ENCODE measurements at regions not wholly inside any gene's neighbourhood (a gene's known extent, or its start where the extent isn't known, plus 50 kb on each side); places are given as distances from the start of the nearest gene placed in this dataset.

DNA sequence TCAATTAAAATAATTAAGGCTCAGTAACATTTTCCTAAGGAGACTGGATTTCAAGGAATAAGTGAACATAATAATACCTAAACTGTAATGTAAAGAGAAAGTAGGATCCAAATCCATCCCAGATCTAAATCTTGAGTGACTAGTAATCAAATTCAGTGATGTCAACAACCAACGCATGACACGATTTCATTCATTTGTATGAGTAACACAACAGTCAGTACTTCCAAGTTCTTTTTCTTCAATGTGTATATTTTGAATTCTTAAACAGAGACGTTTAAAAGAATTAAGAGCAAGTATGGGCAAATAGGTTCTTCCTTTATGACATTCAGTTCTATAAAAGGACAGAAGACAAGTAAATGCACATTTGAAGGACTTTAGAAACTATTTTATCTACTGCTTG is 104.3 kb upstream of the CNTN1 start:
- TF ChIP-seq, protein P1, sequence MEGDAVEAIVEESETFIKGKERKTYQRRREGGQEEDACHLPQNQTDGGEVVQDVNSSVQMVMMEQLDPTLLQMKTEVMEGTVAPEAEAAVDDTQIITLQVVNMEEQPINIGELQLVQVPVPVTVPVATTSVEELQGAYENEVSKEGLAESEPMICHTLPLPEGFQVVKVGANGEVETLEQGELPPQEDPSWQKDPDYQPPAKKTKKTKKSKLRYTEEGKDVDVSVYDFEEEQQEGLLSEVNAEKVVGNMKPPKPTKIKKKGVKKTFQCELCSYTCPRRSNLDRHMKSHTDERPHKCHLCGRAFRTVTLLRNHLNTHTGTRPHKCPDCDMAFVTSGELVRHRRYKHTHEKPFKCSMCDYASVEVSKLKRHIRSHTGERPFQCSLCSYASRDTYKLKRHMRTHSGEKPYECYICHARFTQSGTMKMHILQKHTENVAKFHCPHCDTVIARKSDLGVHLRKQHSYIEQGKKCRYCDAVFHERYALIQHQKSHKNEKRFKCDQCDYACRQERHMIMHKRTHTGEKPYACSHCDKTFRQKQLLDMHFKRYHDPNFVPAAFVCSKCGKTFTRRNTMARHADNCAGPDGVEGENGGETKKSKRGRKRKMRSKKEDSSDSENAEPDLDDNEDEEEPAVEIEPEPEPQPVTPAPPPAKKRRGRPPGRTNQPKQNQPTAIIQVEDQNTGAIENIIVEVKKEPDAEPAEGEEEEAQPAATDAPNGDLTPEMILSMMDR (IDR thresholded peaks at IDR 0.05), result no peak
- no peaks in the 10 kb centered on the region for H3K36me3 ChIP-seq
- H3K9me3 ChIP-seq, result no peaks in the 10 kb centered on the region
- H3K27me3 ChIP-seq, result no peaks in the 10 kb centered on the region
- FAIRE-seq (no peak), ATAC-seq (no peak), DNase-seq (no peak)
- H3K27ac ChIP-seq, result no peak overlapping the region
- intact Hi-C loops (cut with DNase I), result no loop called here
- H3K4me1 ChIP-seq, result no peaks in the 10 kb centered on the region
- 70 to 79% methylated on average over 3 of the region's 3 CpGs for WGBS, 2 donors
- H3K4me3 ChIP-seq, result no peak overlapping the region

DNA sequence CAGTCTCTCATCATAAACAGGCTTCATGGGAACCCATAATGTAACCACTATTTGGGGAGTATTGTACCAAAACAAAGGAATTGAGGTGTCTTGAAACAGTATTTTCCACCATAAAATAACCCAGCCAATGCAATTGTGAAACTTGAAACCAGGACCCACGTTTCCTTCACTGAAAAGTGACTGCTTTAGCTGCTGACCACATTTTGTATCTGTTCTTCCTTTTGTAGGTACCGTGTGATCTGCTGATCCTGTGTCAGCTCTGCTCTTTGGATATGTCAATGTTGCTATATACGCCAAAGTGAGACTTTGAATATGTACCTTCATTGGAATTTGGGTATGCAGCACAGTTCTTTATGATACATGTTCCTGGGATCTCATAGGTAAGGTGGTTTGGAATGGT is 95.1 kb upstream of the CNTN1 start:
- no peak for ATAC-seq
- no peaks in the 10 kb centered on the region for H3K27me3 ChIP-seq
- DNase-seq, result no peak
- H3K27ac ChIP-seq, result no peak overlapping the region
- no peak for FAIRE-seq
- TF ChIP-seq, protein P1 (IDR thresholded peaks at IDR 0.05), result no peak
- intact Hi-C loops (cut with DNase I), result no loop called here
- H3K36me3 ChIP-seq, result no peaks in the 10 kb centered on the region
- WGBS, 2 donors, result 52 to 57% methylated on average over 3 of the region's 3 CpGs
- no peaks in the 10 kb centered on the region for H3K9me3 ChIP-seq
- no peaks in the 10 kb centered on the region for H3K4me1 ChIP-seq
- H3K4me3 ChIP-seq, result no peak overlapping the region

DNA sequence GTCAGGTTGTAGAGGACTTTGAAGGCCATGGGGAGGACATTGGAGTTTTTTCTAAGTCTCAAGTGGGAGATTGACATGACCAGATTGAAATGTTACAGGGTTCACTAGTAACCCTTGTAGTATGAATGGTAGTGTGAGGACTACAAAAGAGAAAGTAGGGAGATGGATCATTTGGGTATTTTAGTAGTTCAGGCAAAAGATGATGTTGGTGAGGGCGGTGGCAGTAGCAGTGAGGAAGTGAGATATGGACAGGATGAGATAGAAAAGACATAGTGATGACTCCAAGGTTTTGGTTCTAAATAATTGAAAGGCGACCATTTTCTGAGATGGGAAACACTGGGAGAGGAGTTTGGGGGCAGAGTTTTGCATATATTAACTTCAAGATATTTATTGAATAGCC is 94.2 kb upstream of the CNTN1 start:
- ATAC-seq (no peak), FAIRE-seq (no peak), DNase-seq (no peak)
- no peaks in the 10 kb centered on the region for H3K27me3 ChIP-seq
- intact Hi-C loops (cut with DNase I), result no loop called here
- H3K9me3 ChIP-seq, result no peaks in the 10 kb centered on the region
- no peaks in the 10 kb centered on the region for H3K36me3 ChIP-seq
- no peaks in the 10 kb centered on the region for H3K4me1 ChIP-seq
- TF ChIP-seq, protein P1 (IDR thresholded peaks at IDR 0.05), result no peak
- no peak overlapping the region for H3K27ac ChIP-seq
- no peak overlapping the region for H3K4me3 ChIP-seq
- WGBS, 2 donors, result 54 to 63% methylated on average over 2 of the region's 2 CpGs

DNA sequence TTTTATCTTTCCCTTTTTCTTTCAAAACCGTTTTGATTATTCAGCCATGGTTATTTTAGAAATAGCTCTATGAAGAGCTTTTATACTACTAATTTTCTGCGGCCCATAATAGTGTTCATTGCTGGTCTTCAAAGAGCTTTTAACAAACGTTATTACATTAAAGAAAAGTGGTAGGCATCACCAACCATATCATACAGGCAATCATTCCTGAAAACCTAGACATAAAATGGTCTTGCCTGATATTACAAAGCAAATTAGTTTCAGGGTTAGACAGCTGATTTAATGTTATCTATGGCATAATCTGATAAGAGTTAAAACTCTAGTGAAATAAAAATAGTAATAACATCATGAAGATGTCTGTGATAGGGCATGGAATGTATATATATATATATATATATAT is 89.7 kb upstream of the CNTN1 start:
- H3K4me1 ChIP-seq, result no peaks in the 10 kb centered on the region
- TF ChIP-seq, protein P1 (IDR thresholded peaks at IDR 0.05), result no peak
- FAIRE-seq, result no peak
- DNase-seq, result no peak
- WGBS, 2 donors, result 40 to 49% methylated on average over 3 of the region's 3 CpGs
- intact Hi-C loops (cut with DNase I), result no loop called here
- no peaks in the 10 kb centered on the region for H3K9me3 ChIP-seq
- no peak overlapping the region for H3K27ac ChIP-seq
- no peaks in the 10 kb centered on the region for H3K36me3 ChIP-seq
- H3K27me3 ChIP-seq, result no peaks in the 10 kb centered on the region
- no peak for ATAC-seq
- no peak overlapping the region for H3K4me3 ChIP-seq

DNA sequence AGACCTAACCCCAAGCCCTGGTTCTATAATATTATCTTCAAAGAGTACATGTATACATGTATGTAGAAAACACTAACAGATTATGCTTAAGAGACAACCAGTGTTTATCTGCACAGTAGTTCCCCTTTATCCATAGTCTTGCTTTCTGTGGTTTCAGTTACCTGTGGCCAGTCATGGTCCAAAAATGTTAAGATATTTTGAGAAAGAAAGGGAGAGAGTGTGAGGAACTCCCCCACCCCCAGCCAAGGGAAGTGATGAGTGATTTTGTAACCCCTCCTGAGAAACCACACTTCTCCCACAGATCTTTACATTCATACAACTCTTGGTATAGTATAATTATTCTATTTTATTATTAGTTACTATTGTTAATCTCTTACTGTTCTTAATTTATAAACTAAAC is 77.3 kb upstream of the CNTN1 start:
- Histone ChIP-seq H3K27me3 (no peaks in the 10 kb centered on the region), H3K4me1 (no peaks in the 10 kb centered on the region), H3K36me3 (no peaks in the 10 kb centered on the region), H3K27ac (no peak overlapping the region), H3K9me3 (no peaks in the 10 kb centered on the region), H3K4me3 (no peak overlapping the region)
- no peak for ATAC-seq
- DNase-seq, result no peak
- FAIRE-seq, result no peak
- TF ChIP-seq, protein P1 (IDR thresholded peaks at IDR 0.05), result no peak
- intact Hi-C loops (cut with DNase I), result no loop called here

Measured in pancreas (tissue), 10 donors.